Gastroesophageal sphincter (tissue), 3 donors: ENCODE measurements at regions not wholly inside any gene's neighbourhood (a gene's known extent, or its start where the extent isn't known, plus 50 kb on each side); places are given as distances from the start of the nearest gene placed in this dataset.

Experiments used
- POLR2A ChIP-seq, 2 donors: fragments of 450-650 bp; IDR thresholded peaks; one replicate each; pipeline ENCODE4 v1.6.1; 2017; ENCODE audit warnings: antibody characterized with exemption in 2 of 2, mild to moderate bottlenecking in 2 of 2, moderate library complexity in 1 of 2
- POLR2AphosphoS5 ChIP-seq: sonication (generic); formaldehyde crosslinking; IDR thresholded peaks from one replicate; pipeline ENCODE4 v1.6.1; 2017; ENCODE audit warnings: antibody characterized with exemption
- TF ChIP-seq, protein P1 (sequence below), 4 experiments: fragments of 200-600 bp in 2 of 4; fragments of 450-650 bp in 2 of 4; sonication (generic) in 1 of 4; IDR thresholded peaks; one replicate each; pipeline ENCODE4 v1.5.1; 2017 to 2019; ENCODE audit warnings: antibody characterized with exemption in 4 of 4, mild to moderate bottlenecking in 2 of 4, moderate library complexity in 2 of 4

DNA sequence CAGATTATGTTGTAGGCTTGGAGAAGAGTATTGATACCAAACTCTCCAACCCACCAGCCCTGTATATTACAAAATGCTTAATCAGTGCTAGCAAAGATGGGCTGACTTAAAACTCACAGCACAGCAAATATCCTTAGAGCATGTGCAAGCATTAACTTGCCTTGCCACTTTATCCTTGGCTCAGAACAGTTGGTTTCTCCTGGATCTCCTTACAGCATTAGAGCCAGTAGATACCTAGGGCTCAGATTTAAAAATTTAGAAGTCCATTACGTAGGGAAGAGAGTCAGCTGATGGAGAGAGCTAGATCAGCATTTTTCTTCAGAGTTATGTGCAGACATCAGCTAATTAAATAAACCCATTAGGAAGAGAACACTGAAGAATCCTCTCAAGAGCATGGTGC, 198.5 kb upstream of the ZBED5 start:
- no peak for TF ChIP-seq POLR2AphosphoS5
- TF ChIP-seq, protein P1, sequence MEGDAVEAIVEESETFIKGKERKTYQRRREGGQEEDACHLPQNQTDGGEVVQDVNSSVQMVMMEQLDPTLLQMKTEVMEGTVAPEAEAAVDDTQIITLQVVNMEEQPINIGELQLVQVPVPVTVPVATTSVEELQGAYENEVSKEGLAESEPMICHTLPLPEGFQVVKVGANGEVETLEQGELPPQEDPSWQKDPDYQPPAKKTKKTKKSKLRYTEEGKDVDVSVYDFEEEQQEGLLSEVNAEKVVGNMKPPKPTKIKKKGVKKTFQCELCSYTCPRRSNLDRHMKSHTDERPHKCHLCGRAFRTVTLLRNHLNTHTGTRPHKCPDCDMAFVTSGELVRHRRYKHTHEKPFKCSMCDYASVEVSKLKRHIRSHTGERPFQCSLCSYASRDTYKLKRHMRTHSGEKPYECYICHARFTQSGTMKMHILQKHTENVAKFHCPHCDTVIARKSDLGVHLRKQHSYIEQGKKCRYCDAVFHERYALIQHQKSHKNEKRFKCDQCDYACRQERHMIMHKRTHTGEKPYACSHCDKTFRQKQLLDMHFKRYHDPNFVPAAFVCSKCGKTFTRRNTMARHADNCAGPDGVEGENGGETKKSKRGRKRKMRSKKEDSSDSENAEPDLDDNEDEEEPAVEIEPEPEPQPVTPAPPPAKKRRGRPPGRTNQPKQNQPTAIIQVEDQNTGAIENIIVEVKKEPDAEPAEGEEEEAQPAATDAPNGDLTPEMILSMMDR (IDR thresholded peaks at IDR 0.05), result no peak
- TF ChIP-seq POLR2A (IDR thresholded peaks at IDR 0.05), result no peak
